ENCODE measurements at regions not wholly inside any gene's neighbourhood (a gene's known extent, or its start where the extent isn't known, plus 50 kb on each side); places are given as distances from the start of the nearest gene placed in this dataset.
"Not testable (repeated sequence)": the region's sequence is repeated elsewhere in the genome, so short reads cannot be mapped to it uniquely, and the experiment has no call there.

- DNase-seq (ENCODE audit: low spot score): no peak
Observed at GRCh38 chr11:19627566-19627965, 85.1 kb upstream of the NAV2 start.

DNA sequence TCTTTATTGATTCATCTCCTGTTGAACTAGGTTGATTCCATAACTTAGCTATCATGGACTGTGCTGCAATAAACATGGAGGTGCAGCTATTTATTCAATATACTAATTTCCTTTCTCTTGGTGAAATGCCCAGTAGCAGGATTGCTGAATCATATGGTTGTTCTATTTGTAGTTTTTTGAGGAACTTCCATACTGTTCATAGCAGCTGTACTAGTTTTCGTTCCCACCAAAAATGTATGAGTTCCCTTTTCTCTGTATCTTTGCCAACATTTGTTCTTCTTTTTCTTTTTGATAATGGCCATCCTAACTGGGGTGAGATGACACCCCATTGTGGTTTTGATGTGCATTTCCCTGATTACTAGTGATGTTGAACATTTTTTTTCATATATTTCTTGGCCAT lies 87.2 kb upstream of the NAV2 start:
- DNase-seq (ENCODE audit: low spot score): no peak

DNA sequence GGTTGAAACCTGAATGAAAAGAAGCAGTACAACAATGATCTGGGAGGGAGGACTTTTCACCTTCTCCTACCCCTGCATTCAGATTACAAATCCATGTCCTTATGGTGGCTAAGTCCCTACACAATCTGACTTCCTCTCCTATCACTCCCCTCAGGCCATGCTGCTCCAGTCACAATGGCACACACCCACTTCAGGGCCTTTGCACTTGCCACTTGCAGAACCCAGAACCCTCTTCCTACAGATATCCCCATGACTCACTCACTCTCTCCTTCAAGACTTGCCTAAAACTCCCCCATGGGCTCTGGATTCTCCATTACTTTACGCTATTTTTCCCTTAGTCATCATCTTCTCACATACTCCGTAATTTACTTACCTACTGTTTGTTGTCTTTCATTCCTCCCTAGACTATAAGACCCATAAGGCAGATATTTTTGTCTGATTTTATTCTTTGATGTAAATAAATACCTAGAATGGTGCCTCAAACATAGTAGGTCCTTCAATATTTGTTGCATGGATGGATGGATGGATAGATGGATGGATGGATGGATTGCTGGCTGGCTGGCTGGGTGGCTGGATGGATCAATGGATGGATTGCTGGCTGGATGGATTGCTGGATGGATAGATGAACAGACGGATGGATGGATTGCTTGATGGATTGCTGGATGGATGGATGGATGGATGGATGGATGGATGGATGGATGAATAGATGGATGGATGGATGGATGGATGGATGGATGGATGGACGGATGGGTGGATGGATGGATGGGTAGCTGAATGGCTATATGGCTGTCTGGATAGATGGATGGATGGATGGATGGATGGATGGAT lies 94.7 kb upstream of the NAV2 start:
- no peak for DNase-seq (ENCODE audit: low spot score)

GRCh38 chr11:19615341-19616183 lies 97.1 kb upstream of the NAV2 start:
- DNase-seq (ENCODE audit: low spot score): no peak

DNA sequence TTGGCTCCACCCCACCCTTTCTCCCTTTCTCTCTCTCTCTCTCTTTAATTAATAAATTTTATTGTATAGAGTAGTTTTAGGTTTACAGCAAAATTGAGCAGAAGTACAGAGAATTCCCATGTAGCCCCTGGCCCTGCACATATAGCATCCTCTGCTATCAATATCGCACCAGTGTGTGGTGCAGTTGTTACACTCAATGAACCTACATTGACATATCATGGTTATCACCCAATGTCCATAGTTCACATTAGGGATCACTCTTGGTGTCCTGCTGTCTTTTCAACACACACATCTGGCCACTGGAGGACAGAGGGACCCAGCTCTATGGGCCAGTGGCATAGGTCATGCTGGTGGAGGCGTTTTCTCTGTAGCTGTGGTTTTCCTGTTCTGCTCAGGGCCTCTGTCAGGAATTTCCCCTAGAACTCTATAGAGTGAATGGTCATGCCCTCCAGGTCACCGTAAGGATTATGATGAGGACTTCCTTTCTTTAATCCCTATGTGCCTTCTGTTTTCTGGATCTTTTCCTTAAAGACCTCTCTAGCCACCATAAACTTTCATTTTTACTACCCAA lies 98.2 kb upstream of the NAV2 start:
- DNase-seq (ENCODE audit: low spot score): no peak

- DNase-seq (ENCODE audit: low spot score): not testable (repeated sequence)
Observed at GRCh38 chr11:19612025-19612424, 100.6 kb upstream of the NAV2 start.

GRCh38 chr11:19607656-19608360 lies 104.8 kb upstream of the NAV2 start:
- DNase-seq (ENCODE audit: low spot score): no peak

DNA sequence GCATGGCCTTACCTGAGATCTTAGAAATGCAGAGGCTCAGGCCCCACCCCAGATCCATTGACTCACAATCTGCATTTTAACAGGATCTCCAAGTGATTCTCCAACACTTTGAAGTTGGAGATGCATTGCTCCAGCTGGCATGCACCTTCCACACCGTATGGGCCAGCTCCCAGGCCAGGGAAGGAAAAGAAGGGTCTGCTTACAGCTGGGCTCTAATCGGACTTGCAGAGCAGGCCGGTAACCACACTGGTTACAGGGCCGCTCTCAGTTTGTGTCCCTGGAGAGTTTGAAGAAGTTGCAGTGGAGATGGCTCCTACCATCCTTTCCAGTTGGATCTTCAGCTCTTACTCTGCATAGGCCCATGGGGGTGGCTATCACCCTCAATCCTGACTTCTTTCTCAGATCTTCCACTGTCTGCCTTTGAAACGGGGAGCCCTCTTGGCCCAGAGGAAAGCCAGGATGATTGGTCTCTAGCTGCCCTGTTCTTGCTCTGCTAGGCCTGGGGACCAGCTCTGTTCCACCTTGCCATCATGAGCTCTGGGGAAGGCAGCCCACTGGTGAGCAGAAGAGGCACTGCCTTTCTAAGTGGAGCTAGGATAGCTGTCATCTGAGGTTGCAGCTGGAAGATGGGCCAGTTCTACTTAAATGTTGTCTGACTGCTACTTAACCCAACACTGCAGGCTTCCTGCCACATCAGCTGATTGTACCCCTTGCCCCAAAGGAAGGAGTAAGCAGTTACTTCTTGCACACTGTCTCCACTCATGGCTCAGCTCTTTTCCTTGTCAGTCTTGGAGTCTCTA lies 105.6 kb upstream of the NAV2 start:
- DNase-seq (ENCODE audit: low spot score): no peak

GRCh38 chr11:19605520-19606371 lies 106.9 kb upstream of the NAV2 start:
- no peak for DNase-seq (ENCODE audit: low spot score)

GRCh38 chr11:19604679-19605375 lies 107.8 kb upstream of the NAV2 start:
- no peak for DNase-seq (ENCODE audit: low spot score)

DNA sequence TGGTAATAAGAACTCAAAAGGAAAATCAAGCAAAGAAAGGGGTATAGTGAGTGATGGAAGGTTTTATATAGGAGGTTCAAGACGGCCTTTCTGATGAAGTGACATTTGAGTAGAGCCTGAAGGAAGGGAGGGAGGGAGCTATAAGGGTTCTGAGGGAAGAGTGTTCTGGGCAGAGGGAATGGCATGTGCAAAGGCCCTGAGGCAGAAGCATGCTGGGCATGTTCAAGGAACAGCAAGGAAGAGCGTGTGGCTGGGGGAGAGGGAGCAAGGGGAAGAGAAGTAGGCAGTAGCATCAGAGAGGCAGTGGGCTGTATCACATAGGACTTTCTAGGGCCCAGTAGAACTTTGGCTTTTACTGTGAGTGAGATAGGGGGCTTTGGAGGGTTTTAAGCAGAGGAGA lies 108.9 kb upstream of the NAV2 start:
- DNase-seq (ENCODE audit: low spot score): no peak

- no peak for DNase-seq (ENCODE audit: low spot score)
Observed at GRCh38 chr11:19602891-19603290, 109.7 kb upstream of the NAV2 start.

DNA sequence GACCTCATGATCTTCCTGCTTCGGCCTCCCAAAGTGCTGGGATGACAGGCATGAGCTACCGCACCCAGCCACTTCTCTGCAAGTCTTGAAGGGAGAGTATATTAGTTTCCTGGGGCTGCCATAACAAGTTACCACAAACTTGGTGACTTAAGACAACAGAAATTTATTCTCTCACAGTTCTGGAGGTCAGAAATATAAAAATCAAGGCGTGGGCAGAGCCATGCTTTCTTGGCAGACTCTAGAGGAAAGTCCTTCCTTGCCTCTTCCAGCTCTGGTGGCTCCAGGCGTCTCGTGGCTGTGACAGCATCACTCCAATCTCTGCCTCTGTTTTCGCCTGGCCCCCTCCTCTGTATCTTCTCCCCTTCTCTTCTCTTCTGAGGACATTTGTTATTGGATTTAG lies 110.2 kb upstream of the NAV2 start:
- no peak for DNase-seq (ENCODE audit: low spot score)

DNA sequence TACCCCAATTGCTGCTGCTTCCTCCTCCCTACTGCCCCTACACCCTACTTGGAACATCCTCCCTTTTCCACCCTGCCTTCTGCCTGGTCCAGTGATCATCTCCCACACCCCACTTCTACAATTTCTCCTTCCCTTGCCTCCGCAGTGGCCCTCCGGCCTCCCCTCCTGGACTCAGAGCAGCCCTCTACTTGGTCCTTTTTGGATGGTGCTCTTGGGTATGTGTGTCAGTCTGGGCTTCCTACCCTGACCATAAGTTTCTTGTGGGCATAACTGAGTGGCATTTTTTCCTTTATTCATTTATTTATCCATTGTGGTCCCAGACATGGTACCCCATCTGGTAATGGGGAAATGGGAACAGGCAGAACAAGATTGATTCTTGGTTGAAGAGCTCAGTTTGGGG lies 111.4 kb upstream of the NAV2 start:
- DNase-seq (ENCODE audit: low spot score): no peak

- DNase-seq (ENCODE audit: low spot score): no peak
Observed at GRCh38 chr11:19599681-19600080, 113.0 kb upstream of the NAV2 start.

DNA sequence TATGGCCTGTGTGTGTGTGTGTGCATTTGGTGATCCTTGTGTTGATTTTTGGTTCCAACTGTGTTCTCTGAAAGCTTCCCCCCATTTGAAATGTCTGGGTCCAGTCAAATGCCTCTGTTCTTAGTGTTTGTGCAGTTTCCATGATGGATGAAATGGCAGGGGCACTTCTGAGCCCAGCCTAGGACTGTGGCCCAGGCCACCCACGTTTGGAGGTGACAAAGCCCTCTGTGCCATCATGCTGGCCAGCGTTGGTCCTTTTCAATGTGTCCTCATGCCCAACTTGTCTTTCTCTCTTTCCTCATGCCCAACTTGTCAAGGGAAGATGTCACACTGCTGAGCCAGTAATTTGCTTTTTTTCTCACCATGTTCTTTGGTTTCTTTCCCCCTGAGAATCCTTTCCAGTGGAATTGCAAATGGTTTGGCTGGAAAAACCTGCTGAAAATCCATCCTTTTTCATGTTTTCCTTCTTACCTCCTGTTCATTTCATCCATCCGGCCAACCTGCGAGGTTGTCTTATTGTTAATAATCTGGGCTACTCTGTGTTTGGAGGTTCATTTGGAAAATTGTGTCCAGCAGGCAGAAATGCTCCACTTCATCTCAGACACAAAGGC lies 113.7 kb upstream of the NAV2 start:
- no peak for DNase-seq (ENCODE audit: low spot score)

DNA sequence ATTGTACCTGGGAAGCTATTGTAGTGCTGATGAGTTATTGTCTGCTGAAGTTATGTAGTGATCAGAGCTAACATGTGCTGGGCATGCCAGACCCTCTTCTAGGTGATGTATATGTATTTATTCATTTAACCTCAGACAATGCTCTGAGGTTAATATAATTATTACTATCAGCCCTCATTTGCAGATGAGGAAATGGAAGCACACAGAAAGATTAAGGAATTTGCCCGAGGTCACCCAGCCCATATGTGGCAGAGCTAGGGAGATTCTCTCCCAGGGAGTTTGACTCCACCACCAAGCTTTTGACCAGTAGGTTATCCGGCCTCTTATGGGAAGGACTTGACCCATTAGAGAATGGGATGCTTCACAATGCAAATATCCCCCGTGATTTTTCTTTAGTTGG lies 114.2 kb upstream of the NAV2 start:
- no peak for DNase-seq (ENCODE audit: low spot score)

DNA sequence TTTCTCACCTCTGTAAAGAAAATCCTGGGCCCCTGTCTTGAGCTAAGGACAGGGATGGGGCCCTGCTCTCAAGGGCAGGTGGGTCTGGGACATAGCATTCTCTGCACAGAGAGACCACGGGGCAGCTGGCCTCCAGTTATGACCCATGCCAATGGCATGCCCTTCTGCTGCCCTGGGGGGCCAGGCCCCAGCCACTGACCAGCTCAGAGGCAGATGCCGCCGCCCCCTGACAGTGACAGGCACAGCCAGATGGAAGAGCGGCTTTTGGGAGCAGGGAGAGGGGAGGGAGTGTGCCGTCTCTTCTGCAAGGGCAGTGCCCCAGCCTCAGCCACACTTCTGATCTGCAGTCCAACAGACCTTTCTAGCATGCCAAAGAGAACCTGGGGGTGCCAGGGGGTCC lies 114.8 kb upstream of the NAV2 start:
- DNase-seq (ENCODE audit: low spot score): no peak

- no peak for DNase-seq (ENCODE audit: low spot score)
Observed at GRCh38 chr11:19597206-19597605, 115.4 kb upstream of the NAV2 start.

All from hematopoietic multipotent progenitor cell treated with erythropoietin and hydrocortisone succinate and interleukin-3 and kit ligand, for 15 days (in vitro differentiated cells).